ENCODE measurements at regions not wholly inside any gene's neighbourhood (a gene's known extent, or its start where the extent isn't known, plus 50 kb on each side); places are given as distances from the start of the nearest gene placed in this dataset.
"Not testable (repeated sequence)": the region's sequence is repeated elsewhere in the genome, so short reads cannot be mapped to it uniquely, and the experiment has no call there.

DNA sequence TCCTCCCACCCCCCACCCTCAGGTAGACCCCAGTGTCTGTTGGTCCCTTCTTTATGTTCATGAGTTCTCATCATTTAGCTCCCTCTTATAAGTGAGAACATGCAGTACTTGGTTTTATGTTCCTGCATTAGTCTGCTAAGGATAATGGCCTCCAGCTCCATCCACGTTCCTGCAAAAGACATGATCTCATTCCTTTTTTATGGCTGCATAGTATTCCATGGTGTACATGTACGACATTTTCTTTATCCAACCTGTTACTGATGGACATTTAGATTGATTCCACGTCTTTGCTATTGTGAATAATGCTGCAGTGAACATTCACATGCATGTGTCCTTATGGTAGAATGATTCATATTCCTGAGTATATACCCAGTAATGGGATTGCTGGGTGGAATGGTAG is 87.6 kb upstream of the TBL1X start:
- H3K9ac ChIP-seq (ENCODE audit: low read length in 2 of 2); H3K36me3 ChIP-seq (ENCODE audit: control insufficient read depth in 2 of 2, insufficient read depth in 2 of 2, low read length in 2 of 2); H3K9me3 ChIP-seq (ENCODE audit: control insufficient read depth in 2 of 2, low read length in 2 of 2); H3K27ac ChIP-seq (ENCODE audit: low read length); H3K4me3 ChIP-seq (ENCODE audit: low read length in 2 of 2); H3K4me1 ChIP-seq (ENCODE audit: control insufficient read depth, insufficient read depth, low read length); H3K27me3 ChIP-seq (ENCODE audit: control insufficient read depth in 1 of 2, insufficient read depth in 2 of 2, low read length in 2 of 2): not testable (repeated sequence)

DNA sequence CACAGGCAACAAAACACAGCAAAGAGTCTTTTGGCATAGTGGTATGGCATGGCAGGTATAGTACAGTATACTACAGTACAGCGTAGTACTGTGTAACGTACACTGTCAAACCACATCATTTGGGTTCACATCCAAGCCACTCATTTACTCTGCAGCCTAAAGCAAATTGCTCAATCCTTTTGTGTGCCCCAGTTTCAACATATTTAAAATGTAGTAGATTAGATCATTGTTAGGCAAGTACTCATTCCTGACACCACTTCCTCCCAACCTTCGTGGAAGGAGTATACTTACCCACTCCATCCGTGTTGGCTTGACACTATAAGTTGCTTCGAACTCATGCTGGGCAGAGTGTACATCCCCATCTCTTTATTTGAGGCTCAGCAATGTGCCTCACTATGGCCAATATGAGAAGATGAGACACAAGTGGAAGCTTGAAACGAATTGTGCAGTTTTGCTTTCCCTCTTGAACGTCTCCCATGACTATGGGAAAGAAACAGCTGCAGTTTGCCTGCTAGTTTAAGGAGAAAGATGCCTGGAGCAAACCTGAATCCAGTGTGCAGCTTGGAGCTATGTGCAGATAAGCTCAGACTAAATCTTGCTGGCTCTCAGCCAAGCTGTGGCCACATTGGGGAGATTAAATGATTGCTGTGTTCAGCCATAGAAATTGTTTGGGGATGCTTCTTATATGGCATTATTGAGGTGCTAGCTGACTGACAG is 85.7 kb upstream of the TBL1X start:
- Histone ChIP-seq H3K27me3 (ENCODE audit: control insufficient read depth in 1 of 2, insufficient read depth in 2 of 2, low read length in 2 of 2) (peaks cover 0 to 3% of the 10 kb centered on the region in 2 donors), H3K36me3 (ENCODE audit: control insufficient read depth in 2 of 2, insufficient read depth in 2 of 2, low read length in 2 of 2) (no peaks in the 10 kb centered on the region), H3K4me1 (ENCODE audit: control insufficient read depth, insufficient read depth, low read length) (no peaks in the 10 kb centered on the region), H3K4me3 (ENCODE audit: low read length in 2 of 2) (no peak overlapping the region), H3K9ac (ENCODE audit: low read length in 2 of 2) (no peak overlapping the region), H3K27ac (ENCODE audit: low read length) (no peak overlapping the region), H3K9me3 (ENCODE audit: control insufficient read depth in 2 of 2, low read length in 2 of 2) (peaks cover 0 to 7% of the 10 kb centered on the region in 2 donors)

DNA sequence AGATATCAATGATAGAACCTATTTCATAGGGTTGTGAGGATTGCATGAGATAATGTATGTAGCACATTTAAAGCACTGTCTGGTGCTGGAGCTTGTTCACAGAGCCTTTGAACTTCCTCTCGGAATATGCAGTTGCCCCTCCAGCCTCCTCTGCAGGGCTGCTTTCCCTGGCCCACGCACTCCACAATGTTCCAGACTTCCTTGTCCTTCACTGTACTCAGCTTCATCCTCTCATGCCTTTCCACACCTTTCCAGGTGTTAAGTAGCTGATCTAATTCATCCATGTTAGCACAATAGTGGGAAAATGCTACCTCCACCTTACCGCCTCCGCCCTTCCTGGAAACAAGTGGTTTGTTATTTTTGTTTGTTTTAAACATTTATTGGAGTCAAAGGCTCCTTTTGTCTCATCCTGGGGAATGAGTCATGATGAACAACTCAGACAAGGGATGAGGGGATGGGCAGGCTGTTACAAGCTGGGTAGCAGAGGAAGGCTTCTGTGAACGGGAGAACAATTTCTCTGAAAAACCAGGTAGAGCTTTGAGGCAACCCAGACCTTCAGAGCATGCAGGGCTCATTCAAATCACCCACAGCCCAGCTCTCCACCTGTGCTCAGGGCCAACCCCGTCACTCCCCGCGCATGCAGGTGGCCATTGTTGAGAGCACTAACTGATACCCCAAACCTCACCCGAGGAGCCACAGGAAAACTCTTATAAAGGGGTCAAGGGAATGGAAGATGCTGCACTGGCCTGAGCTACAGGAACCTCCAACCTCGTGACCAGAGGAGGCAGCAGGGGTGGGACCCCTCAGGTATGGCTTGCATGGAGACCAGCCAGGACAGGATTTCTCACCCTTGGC is 84.9 kb upstream of the TBL1X start:
- Histone ChIP-seq H3K9me3 (ENCODE audit: control insufficient read depth in 2 of 2, low read length in 2 of 2) (peaks cover 0 to 7% of the 10 kb centered on the region in 2 donors), H3K9ac (ENCODE audit: low read length in 2 of 2) (no peak overlapping the region), H3K27ac (ENCODE audit: low read length) (no peak overlapping the region), H3K27me3 (ENCODE audit: control insufficient read depth in 1 of 2, insufficient read depth in 2 of 2, low read length in 2 of 2) (peaks cover 0 to 3% of the 10 kb centered on the region in 2 donors), H3K4me1 (ENCODE audit: control insufficient read depth, insufficient read depth, low read length) (no peaks in the 10 kb centered on the region), H3K36me3 (ENCODE audit: control insufficient read depth in 2 of 2, insufficient read depth in 2 of 2, low read length in 2 of 2) (no peaks in the 10 kb centered on the region), H3K4me3 (ENCODE audit: low read length in 2 of 2) (no peak overlapping the region)

DNA sequence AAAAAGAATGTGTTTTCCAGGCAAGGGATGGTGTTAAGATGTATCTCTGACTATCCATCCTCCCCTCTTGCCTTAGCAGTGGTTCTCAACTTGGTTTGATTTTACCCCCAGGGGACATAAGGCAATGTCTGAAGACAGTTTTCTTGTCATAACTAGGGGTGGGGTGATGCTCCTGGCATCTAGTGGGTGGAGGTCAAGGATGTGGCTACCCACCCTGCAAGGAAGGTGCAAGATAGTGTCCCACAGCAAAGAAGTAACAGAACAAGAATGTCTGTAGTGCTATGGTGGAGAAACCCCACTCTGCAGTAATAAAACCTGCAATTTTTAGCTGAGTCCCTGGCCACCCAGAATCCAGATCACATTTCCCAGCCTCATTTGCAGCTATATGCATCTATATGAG is 81.2 kb upstream of the TBL1X start:
- H3K9me3 ChIP-seq (ENCODE audit: control insufficient read depth in 2 of 2, low read length in 2 of 2) = peaks cover 0 to 6% of the 10 kb centered on the region in 2 donors

DNA sequence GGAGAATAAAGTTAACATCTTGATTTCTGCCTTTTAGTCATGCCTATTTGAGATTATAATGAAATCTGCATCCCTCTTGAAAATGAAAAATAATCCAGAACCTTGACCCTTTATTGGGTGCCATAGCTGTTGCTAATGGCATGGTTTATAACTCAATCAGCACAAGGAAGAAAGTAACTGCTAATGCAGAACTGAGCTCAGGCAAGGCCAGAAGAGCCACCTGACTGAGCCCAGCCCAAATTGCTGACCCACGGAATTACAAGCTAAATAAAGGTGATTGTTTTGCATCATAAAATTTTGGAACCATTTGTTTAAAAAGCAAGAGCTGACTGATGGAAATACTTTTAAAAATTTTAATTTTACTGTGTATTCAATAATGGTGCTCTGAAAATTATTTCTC is 76.4 kb upstream of the TBL1X start:
- H3K9ac ChIP-seq (ENCODE audit: low read length in 2 of 2) = no peak overlapping the region
- no peaks in the 10 kb centered on the region for H3K9me3 ChIP-seq (ENCODE audit: control insufficient read depth in 2 of 2, low read length in 2 of 2)
- no peaks in the 10 kb centered on the region for H3K4me1 ChIP-seq (ENCODE audit: control insufficient read depth, insufficient read depth, low read length)
- no peaks in the 10 kb centered on the region for H3K27me3 ChIP-seq (ENCODE audit: control insufficient read depth in 1 of 2, insufficient read depth in 2 of 2, low read length in 2 of 2)
- H3K27ac ChIP-seq (ENCODE audit: low read length) = no peak overlapping the region
- H3K4me3 ChIP-seq (ENCODE audit: low read length in 2 of 2) = no peak overlapping the region
- no peaks in the 10 kb centered on the region for H3K36me3 ChIP-seq (ENCODE audit: control insufficient read depth in 2 of 2, insufficient read depth in 2 of 2, low read length in 2 of 2)

More for the DNA sequence above, 81.2 kb upstream of the TBL1X start:
- Histone ChIP-seq H3K4me3 (ENCODE audit: low read length in 2 of 2) (no peak overlapping the region), H3K9ac (ENCODE audit: low read length in 2 of 2) (no peak overlapping the region), H3K27ac (ENCODE audit: low read length) (no peak overlapping the region), H3K36me3 (ENCODE audit: control insufficient read depth in 2 of 2, insufficient read depth in 2 of 2, low read length in 2 of 2) (no peaks in the 10 kb centered on the region), H3K27me3 (ENCODE audit: control insufficient read depth in 1 of 2, insufficient read depth in 2 of 2, low read length in 2 of 2) (peaks cover 0 to 2% of the 10 kb centered on the region in 2 donors), H3K4me1 (ENCODE audit: control insufficient read depth, insufficient read depth, low read length) (no peaks in the 10 kb centered on the region)

DNA sequence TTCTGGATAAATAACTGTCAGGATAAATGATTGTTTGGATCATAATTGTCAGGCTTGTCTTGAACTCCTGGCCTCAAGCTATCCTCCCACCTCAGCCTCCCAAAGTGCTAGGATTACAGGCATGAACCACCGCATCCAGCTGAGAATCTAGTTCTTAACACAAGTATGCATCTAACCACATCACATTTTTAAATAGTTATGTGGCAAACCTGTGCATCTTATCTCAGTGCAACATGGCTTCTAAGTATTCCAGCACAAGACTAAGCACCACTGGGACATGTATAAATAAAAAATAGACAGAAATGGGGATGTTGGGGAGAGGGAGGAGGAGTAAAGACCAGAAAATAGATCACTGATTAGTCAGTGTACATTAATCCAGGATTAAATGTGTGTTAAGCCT is 74.7 kb upstream of the TBL1X start:
- H3K9me3 ChIP-seq (ENCODE audit: control insufficient read depth in 2 of 2, low read length in 2 of 2) = no peaks in the 10 kb centered on the region
- no peaks in the 10 kb centered on the region for H3K4me1 ChIP-seq (ENCODE audit: control insufficient read depth, insufficient read depth, low read length)
- H3K36me3 ChIP-seq (ENCODE audit: control insufficient read depth in 2 of 2, insufficient read depth in 2 of 2, low read length in 2 of 2) = no peaks in the 10 kb centered on the region
- no peaks in the 10 kb centered on the region for H3K27me3 ChIP-seq (ENCODE audit: control insufficient read depth in 1 of 2, insufficient read depth in 2 of 2, low read length in 2 of 2)
- no peak overlapping the region for H3K27ac ChIP-seq (ENCODE audit: low read length)
- H3K9ac ChIP-seq (ENCODE audit: low read length in 2 of 2) = no peak overlapping the region
- no peak overlapping the region for H3K4me3 ChIP-seq (ENCODE audit: low read length in 2 of 2)

DNA sequence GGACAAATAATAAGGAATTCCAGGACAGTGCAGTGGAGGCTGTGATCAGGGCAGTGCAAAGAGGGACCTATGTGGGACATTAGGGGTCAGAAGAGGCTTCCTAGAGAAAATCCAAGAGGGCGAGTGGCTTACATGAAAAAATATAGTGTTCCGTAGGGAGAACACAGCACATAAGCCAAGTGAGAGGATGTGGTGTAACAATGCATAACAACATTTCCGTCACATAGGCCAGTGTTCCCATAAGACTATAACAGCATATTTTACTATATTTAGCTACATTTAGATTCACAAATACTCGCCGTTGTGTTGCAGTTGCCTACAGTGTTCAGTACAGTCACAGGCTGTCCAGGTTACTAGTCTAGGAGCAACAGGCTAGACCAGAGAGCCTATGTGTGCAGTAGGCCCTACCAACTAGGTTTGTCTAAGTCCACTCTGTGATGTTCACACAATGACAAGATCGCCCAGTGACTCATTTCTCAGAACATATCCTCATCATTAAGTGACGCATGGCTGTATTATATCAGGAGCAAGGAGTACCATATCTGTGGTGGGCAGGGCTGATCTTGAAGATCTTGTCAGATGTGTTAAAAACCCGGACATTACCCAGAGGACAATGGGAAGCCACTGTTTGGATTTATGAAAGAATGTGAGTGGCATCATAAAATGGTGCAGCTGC is 74.0 kb upstream of the TBL1X start:
- Histone ChIP-seq H3K4me1 (ENCODE audit: control insufficient read depth, insufficient read depth, low read length) (no peaks in the 10 kb centered on the region), H3K9me3 (ENCODE audit: control insufficient read depth in 2 of 2, low read length in 2 of 2) (no peaks in the 10 kb centered on the region)

DNA sequence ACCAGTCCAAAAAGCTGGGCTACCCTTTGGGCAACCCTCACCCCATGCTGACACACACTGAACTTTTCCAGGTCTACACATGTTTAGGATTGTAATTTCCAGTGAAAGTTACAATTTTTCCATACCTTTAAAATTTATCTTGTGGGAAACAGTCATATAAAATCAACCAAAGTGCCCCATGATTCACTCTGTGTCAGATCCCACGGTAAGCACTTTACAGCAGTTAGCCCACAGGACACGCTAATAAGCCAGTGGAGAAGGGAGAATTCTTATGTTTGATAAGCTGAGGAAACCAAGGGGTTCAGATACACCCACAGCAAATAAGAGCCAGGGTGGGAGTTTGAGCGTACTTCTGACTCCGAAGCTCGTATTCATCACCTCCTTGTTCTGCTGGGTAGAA is 72.4 kb upstream of the TBL1X start:
- Histone ChIP-seq H3K27me3 (ENCODE audit: control insufficient read depth in 1 of 2, insufficient read depth in 2 of 2, low read length in 2 of 2) (no peaks in the 10 kb centered on the region), H3K36me3 (ENCODE audit: control insufficient read depth in 2 of 2, insufficient read depth in 2 of 2, low read length in 2 of 2) (no peaks in the 10 kb centered on the region), H3K9me3 (ENCODE audit: control insufficient read depth in 2 of 2, low read length in 2 of 2) (no peaks in the 10 kb centered on the region), H3K4me1 (ENCODE audit: control insufficient read depth, insufficient read depth, low read length) (peaks cover 3% of the 10 kb centered on the region), H3K4me3 (ENCODE audit: low read length in 2 of 2) (no peak overlapping the region), H3K9ac (ENCODE audit: low read length in 2 of 2) (no peak overlapping the region), H3K27ac (ENCODE audit: low read length) (no peak overlapping the region)

More for the DNA sequence above, 74.0 kb upstream of the TBL1X start:
- Histone ChIP-seq H3K27ac (ENCODE audit: low read length) (no peak overlapping the region), H3K27me3 (ENCODE audit: control insufficient read depth in 1 of 2, insufficient read depth in 2 of 2, low read length in 2 of 2) (no peaks in the 10 kb centered on the region), H3K9ac (ENCODE audit: low read length in 2 of 2) (no peak overlapping the region), H3K36me3 (ENCODE audit: control insufficient read depth in 2 of 2, insufficient read depth in 2 of 2, low read length in 2 of 2) (no peaks in the 10 kb centered on the region), H3K4me3 (ENCODE audit: low read length in 2 of 2) (no peak overlapping the region)

DNA sequence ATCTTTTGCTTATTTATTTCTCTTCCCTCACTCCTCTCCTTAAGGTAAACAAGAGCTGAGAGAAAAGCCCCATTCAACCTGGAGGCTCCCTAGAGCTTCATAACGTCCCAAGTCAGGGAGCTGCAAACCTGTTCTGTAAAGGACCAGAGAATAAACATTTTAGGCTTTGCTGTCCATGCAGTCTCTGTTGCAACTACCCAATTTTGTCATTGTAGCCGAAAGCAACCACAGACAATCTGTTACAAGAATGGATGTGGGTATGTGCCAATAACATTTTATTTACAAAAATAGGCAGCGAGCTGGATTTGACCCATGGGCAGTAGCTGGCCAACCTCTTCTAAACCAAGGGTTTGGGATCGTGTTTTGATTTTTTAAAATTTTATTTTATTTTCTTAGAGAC is 71.3 kb upstream of the TBL1X start:
- no peak overlapping the region for H3K9ac ChIP-seq (ENCODE audit: low read length in 2 of 2)
- H3K27ac ChIP-seq (ENCODE audit: low read length) = no peak overlapping the region
- H3K4me1 ChIP-seq (ENCODE audit: control insufficient read depth, insufficient read depth, low read length) = peaks cover 3% of the 10 kb centered on the region
- no peaks in the 10 kb centered on the region for H3K36me3 ChIP-seq (ENCODE audit: control insufficient read depth in 2 of 2, insufficient read depth in 2 of 2, low read length in 2 of 2)
- H3K27me3 ChIP-seq (ENCODE audit: control insufficient read depth in 1 of 2, insufficient read depth in 2 of 2, low read length in 2 of 2) = no peaks in the 10 kb centered on the region
- no peak overlapping the region for H3K4me3 ChIP-seq (ENCODE audit: low read length in 2 of 2)
- H3K9me3 ChIP-seq (ENCODE audit: control insufficient read depth in 2 of 2, low read length in 2 of 2) = no peaks in the 10 kb centered on the region

DNA sequence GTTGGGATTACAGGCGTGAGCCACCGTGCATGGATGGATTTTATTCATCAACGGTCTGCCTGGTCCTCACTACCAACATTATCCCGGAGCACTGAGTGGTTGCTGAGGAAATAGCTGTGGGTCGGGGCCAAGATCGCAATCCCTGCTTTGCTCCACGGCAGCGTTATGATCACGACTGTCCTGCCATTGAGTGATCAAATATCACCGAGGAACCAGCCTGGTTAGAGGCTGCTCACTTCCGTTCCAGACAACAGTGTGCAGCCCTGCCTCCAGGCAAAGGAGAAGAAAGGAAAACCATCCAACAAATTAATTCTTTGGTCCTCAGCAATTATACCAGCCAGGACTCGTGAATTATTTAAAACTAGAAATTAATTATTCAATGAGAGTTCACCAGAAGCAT is 70.6 kb upstream of the TBL1X start:
- Histone ChIP-seq H3K4me1 (ENCODE audit: control insufficient read depth, insufficient read depth, low read length) (peaks cover 3% of the 10 kb centered on the region), H3K4me3 (ENCODE audit: low read length in 2 of 2) (no peak overlapping the region), H3K27me3 (ENCODE audit: control insufficient read depth in 1 of 2, insufficient read depth in 2 of 2, low read length in 2 of 2) (no peaks in the 10 kb centered on the region), H3K9ac (ENCODE audit: low read length in 2 of 2) (no peak overlapping the region), H3K27ac (ENCODE audit: low read length) (no peak overlapping the region), H3K36me3 (ENCODE audit: control insufficient read depth in 2 of 2, insufficient read depth in 2 of 2, low read length in 2 of 2) (no peaks in the 10 kb centered on the region), H3K9me3 (ENCODE audit: control insufficient read depth in 2 of 2, low read length in 2 of 2) (no peaks in the 10 kb centered on the region)

All from stomach smooth muscle (tissue), 2 donors.